AG08395 (cell line): ENCODE measurements at regions not wholly inside any gene's neighbourhood (a gene's known extent, or its start where the extent isn't known, plus 50 kb on each side); places are given as distances from the start of the nearest gene placed in this dataset.
"Not testable (repeated sequence)": the region's sequence is repeated elsewhere in the genome, so short reads cannot be mapped to it uniquely, and the experiment has no call there.

Experiments used
- DNase-seq: peaks from one replicate; pipeline ENCODE4 v3.0.0; 2012; ENCODE audit warnings: mixed read lengths, low spot score

DNA sequence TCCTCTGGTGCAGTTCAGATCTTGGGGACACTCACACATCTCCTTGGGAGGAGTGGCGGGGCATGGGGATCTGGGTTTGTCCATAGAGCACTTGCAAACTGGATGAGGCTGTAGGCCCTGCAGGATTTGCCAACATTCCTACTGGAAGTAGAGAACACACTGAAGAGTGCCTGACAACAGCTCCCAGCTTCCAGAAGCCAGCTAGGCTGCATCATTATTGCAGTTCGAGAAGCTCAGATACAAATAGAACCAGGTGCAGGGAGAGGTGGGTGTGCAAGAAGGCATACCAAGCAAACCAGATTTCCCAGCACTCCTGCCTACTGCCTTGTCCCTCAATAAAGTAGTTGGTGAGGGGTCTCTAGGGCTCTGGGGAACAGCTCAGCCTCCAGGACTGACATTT, 52.5 kb downstream of the RHOB start:
- DNase-seq, result no peak

DNA sequence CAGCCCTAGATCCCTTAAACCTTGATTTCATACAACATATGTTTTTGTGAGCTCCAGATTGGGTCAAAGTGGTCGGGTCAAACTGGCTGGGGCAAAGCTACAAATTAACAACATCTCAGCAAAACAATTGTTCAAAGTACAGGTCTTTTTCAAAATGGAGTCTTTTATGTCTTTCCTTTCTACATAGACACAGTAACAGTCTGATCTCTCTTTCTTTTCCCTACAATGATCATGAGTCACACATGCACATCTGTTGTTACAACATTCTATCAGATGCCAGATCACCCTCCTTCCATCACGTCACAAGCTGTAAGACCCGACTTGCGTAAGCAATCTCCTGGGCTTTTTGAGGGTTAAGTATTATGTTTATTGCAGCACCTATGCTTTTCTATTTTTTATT, 55.1 kb downstream of the RHOB start:
- peak; percentile 76 for DNase-seq

DNA sequence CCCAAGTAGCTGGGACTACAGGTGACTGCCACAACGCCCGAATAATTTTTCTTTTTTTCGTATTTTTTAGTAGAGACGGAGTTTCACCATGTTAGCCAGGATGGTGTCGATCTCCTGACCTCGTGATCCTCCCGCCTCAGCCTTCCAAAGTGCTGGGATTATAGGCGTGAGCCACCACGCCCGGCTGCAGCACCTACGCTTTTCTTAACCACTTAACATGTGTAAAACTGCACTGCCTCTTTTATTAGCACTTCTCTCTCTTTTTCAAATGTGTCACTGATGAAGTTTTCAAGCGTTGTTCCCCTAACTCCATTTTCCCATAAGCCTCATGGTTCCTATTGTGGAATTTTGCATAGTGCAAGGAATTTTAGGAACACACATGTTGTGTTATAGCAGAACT, 55.6 kb downstream of the RHOB start:
- not testable (repeated sequence) for DNase-seq

DNA sequence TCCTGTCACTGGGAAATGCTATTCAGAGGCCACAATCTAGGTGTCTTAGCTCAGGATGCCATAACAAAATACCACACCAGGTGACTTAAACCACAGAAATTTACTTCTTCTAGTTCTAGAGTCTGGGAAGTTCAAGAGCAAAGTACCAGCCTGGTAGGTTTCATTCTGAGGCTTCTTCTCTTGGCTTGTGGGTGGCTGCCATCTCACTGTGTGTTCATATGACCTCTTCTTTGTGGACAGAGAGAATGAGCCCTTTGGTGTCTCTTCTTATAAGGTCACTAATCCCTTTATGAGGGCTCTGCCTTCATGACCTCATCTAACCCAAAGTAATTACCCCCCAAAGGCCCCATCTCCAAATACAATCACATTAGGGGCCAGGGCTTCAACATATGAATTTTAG, 57.3 kb downstream of the RHOB start:
- no peak for DNase-seq

DNA sequence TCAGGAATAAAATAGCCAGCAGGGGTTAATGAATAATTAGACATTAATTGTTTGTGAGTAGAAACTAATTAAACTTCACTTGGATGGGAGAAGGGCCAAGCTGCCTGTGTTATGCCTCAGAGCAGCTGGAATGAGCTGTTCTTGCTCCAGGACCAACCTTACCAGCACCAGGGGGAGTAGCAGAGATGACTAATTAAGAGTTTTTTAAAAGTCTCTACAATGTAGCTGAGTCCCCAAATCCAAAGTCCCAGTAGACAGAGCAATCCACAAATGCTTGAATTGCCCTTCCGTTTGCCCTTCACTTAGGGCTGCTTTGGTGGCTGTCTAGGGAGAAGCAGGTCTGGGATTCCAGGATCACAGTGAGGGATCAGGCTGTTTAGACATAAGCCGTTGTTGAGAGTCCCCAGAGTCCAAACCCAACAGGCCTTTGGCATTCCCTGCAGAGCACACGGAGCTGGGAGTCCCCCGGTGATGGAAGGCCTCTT, 59.4 kb downstream of the RHOB start:
- DNase-seq, result peak; percentile 67

DNA sequence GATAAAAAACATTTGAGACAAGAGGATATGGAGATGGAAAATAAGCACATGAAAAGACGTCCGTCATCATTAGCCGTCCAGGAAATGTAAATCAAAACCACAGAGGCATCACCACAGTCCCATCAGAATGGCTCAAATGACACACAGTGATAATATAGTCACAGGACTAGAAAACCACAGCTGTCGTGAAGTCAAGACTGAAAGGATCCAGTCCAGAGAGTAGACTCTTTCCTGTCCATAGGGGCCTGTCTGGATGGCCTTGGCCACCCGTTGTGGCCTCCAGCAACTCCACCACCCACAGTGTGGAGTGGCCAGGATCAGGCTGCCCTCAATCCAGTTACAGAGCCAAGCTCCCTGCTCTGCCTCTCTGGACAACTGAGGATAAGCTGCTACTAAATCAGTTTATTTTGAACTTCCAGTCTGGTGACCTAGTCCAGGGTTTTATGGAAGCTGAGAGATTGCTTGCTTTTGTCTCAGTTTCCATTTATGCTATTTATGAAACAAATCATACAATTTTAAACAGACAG, 60.4 kb downstream of the RHOB start:
- DNase-seq, result peak; percentile 12

DNA sequence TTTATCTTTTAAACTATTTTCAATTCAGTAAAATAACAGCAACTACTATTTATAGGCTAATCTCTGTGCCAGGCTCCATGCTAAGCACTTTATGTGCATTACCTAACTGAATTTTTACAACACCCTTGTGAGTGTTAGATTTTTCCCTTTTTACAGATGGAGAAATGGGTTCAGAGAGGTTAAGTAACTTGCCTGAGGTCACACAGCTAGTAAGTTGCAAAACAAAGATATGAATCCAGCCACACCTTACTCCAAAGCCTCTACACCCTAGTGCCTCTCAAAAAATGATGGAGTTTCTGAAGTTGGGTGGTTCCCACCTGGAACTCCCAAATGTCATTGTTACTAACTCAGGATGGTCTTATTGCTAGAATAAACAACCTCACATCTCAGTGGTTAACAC, 60.8 kb downstream of the RHOB start:
- no peak for DNase-seq

DNA sequence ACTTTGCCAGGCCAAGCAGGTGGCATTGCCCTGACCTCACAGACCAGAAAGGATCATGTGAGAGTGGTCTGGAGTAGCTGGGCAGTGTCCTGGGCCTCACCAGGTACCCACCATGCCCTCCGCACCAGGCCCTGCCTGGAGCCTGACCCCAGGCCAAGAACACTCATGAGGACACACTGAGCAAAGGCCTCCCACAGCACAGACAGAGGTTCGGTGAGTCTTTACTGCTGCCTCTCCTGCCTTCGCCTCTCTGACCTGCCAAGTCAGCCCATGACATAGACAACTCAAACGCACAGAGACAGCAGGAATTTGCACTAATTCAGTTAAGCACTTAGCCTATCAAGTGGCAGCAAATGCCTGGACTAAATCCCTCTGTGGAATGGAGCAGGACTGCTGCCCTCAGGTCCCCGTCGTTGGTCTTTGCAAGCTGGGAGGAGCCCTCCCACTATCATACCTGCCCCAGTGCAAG, 62.5 kb downstream of the RHOB start:
- no peak for DNase-seq

DNA sequence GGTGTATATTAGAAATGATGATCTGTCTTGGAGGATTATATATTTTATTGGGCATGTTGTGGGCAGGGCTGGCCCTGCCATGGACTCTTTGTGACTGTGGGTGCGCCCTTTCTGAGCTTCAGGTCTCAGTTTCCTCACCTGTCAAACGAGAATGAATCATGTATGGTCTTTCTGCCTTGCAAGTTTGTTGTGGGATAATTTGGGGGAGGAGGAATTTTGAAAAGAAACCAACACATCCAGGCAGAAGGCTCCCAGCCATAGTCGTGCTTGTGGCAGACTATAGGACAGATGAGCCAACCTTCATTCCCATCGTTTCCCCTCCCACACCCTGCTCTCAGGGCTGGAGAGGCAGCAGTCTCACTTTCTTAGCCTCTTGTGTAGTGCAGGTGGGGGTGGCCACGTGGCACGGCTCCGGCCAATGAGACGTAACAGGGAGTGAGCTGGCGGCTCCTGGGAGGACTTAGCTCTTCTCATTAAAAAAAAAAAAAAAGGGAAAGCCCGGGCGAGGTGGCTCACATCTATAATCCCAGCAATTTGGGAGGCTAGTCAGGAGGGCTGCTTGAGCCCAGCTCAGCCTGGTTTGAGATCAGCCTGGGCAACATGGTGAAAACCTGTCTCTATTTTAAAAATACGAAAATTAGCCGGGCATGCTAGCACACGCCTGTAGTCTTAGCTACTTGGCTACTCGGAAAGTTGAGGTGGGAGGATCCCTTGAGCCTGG, 63.1 kb downstream of the RHOB start:
- no peak for DNase-seq

DNA sequence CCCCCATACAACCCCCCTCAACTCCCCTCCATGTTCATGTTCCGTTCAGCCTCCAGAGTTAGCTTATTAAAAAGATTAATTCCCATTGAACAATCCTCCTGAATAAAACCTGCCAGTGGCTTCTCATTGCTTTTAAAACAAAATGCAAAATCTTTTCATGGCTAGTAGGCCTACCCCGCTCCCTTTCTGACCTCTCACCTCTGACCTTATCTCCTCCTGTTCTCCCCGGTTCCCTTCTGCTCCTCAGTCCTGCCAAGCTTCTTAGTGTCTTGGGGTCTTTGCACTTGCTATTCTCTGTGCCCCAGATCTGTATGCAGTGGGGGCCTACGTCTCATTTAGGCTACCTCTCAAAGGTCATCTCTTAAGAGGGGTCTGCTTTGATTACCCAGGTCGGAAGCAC, 64.3 kb downstream of the RHOB start:
- no peak for DNase-seq

DNA sequence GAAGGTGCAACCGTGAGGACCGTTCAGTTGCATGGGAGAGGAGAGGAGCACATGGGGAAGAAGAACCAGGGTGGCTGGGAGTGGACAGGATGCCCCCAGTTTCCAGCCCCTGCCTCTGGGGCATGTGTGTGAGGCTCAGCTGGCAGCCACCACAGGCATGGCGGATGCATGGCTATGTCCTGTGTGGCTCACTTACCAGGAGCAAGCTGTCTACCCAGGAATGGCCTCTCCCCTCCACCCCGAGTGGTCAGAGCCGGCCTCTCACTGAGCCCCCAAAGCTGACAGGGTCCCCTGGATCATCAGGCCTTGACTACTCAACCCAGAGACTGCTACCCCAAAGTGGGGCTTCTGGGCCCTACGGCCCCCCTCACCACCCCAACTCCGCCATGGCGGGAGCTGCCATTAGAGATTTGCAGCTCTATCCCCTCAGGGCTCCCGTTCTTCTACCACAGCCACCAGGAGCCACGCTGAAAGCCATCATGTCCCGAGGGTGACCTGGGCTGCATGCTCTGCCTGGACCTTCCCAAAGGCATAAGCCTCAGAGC, 65.3 kb downstream of the RHOB start:
- no peak for DNase-seq

DNA sequence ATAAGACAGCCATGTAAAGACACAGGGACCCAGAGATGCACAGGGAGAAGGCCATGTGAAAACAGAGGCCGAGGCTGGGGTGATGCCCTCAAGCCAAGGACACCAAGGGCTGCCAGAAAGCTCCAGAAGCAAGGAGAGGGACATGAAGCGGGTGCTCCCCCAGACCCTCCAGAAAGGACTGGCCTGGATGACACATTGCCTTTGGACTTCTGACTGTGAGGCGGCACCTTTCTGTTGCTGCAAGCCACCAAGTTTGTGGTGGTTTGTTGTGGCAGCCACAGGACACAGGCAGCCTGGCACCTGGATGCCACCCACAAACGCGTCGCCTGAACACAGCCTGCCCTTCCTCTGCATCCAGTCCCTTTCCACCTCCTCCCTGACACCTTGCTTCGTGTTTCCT, 67.1 kb downstream of the RHOB start:
- no peak for DNase-seq

DNA sequence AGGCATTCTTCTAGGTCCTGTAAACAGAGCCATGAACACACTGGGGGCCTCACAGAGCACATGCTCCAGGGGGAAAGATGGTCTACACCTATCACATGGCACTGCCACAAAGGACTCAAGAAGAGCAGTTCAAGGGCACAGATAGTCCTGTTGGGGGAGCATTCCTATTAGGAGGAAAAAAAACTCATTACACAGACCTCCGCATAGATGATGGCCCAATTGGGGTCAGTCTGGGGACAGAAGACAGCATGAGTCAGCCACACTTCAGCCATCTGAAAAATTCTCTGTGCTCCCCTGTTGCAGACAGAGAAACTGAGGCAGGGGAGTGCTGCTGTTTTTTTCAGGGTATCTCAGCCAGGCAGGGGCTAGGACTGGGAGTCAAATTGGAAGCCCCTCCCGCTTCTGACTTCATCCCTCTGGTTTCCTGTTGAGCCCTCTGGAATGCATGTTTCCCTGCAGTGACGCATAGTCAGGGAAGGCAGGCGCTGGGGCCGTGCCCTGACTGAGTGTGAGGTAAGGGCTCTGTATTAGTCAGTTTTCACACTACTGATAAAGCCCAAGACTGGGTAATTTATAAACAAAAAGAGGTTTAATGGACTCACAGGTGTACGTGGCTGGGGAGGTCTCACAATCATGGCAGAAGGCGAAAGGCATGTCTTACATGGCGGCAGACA, 67.9 kb downstream of the RHOB start:
- DNase-seq, result peak; percentile 95

DNA sequence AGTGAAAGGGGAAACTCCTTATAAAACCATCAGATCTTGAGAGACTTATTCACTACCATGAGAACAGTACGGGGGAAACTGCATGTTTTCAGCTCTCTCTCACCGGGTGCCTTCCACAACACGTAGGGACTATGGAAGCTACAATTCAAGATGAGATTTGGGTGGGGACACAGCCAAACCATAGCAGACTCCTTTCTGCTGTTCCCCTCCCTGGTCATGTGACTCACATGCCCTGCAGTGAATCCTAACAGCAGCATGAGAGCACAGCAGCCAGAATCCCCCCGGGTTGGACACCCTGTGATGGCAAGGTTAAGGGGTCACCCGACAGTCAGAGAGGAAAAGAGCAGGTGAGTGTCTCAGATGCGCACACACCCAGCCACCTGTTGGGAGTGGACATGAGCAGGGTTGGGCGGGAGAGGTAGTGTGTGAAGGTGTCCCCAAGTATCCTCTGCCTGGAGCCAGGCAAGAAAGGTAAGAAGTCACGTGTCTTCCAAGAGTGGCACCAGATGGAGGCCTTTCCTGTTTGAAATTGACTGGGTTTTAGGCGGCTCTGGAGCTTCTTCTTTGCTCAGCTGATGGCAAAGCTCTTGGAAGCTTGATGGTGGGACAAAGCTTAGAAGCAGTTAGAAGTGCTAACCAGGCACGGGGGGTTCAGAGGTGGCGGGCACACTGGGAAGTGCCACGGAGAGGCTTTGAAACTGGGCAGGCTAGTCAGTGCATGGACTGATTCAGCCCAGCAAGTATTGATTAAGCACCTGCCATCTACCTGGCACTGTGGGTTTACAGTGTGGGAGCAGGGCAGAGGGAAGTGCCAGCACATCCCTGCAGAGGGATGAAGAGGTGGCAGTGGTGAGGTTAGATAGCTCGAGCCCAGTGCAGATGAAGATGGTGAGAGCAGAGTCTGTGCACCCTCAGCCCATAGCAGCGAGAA, 68.7 kb downstream of the RHOB start:
- no peak for DNase-seq

DNA sequence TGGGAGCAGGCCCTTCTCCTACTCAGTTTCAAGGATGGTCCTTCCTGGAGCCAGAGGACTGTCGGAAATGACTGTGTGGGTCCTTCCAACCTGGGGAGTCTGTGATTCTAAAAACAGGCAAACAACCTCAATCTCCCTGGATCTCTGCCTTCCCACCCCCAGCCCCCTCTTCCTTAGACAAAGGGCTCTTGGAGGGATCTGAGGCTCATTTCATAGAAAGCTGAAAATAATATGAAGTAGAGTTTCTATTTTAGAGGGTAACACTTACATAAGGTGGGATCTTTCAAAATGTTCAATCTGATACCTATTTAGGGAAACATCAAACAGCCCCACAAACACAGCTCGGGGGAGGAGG, 69.4 kb downstream of the RHOB start:
- DNase-seq, result no peak

DNA sequence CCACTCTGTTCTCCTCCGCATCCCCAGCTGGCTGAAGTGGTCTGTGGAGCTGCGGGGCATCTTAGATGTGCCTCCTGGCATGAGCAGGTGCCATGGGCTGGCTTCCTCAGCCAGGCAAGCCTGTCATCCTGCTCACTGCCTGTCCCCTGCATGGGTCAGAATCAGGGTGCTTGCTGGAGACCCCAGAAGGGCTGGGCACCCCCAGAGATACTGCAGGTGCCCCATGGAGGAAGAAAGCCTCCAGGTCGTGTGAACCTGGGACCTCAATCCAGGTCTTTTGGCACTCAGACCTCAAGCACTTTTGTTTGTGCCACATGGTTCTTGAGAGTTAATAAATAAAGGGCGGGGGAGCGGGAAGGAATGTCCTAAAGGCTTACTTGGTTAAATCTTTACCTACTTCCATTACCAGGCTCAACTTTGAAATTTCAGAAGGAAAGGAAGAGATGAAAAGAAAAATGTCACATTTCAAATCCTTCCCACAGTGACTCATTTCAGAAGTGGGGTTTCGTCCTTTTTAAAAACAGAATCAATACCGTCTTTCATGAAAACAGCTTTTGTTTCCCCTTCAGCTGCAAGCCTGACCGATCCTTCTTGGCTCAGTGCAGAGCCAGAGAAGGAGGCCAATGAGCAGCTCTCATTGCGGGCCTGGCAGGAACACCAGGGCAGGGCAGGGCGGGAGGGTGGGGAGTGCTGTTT, 69.9 kb downstream of the RHOB start:
- DNase-seq, result peak; percentile 31

DNA sequence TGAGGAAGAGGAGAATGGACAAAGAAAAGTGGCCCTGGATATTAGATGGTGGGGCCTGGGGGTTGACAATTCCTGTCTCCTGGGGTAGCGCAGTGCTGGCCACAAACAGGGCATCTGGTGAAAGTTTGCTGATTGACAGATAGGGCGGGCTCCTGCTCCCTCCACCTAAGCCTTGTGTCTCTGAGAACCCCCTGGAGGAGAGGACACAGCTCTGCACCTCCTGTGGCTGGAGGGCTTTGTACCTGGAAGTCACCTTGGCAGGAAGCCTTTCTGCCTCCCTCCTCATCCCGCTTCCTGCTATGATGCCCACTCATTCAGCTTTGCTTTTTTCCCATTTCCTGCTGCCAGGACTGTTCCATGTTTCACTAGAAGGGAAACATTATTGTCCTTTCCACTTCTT, 72.4 kb downstream of the RHOB start:
- DNase-seq, result no peak

DNA sequence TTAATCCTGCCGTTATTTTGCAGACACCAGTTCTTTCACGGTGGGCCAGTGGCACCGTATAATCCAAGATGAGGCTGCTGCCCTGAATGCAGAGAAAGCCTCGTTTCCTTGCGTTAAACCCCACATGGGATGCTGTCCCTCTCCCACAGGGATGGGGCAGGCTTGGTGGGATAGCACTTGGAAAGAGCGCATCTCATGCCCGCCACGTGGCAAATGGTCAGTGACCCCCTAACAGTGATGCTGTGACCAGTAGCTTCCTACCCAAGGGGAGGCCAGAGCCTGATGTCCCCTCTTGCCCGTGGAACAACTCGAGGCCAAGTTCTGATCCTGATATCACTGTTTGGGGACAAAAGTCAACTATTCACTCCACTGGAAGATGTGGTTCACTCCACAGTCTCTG, 73.3 kb downstream of the RHOB start:
- no peak for DNase-seq

DNA sequence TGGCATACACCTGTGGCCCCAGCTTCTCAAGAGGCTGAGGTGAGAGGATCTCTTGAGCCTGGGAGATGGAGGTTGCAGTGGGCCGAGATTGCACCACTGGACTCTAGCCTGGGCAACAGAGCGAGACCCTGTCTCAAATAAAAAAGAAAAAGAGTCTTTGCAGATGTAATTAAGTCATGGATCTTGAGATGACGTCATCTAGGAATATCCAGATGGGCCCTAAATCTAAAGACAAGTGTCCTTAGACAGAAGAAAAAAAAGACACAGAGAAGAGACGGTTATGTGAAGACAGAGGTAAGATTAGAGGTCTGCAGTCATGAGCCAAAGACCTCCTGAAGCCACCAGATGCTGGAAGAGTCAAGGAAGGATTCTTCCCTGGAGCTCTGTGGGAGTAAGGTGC, 74.3 kb downstream of the RHOB start:
- no peak for DNase-seq

DNA sequence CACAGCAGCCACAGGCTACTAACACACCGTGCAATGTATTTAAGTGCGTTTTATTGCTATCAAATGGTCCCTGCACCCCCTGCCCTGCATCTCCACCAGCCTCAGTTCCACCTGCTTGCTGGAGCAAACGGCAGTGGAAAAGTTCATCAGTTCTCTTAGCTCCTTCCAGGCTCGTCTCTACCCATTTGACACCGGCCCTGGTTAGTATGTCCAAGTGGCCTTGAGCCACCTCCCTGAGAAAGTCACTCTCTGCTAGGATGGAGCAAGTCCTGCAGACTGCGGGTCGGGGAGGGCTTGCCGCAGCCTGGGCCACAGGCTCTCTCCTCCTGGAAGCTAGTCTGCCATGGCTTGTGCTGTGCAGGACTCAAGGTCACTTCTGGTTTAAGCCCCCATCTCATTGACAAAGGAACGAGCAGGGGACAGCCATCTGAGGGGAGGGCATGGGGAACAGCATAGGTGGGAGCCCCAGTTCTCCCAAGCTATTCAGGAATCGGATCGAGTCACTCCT, 74.9 kb downstream of the RHOB start:
- no peak for DNase-seq

DNA sequence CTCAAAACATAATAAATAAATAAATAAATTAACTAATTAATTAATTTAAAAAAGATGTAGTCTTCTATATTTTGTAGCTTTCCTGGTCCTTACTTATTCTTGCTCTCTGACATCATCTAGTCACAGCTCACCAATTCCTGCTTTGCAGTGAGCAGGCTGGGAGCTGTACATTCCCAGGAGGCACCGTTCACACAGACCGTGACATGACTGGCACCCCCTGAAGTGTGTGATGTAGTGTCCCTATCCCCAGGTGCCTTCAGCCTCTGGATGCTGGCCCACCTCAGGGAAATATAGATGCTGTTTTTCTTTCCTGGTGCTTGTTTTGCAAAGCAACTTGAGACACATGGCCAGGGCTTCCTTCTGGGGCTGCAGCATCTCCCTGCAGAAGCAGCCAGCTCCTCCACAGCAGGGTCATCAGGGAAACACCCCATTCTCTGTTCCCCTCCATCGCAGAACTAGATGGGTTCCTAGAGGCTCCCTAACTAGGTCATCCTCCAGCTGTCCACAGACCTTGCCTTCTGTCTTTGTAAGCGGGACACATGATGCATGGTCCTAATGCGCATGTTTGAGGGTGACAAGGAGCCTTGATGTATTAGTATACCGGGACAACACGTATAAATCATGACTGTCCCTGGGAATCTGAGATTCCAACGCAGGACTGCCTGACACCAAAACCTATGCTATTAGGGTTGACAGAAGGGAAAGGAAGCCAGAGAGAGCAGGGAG, 76.4 kb downstream of the RHOB start:
- DNase-seq, result no peak
